ENCODE measurements at regions not wholly inside any gene's neighbourhood (a gene's known extent, or its start where the extent isn't known, plus 50 kb on each side); places are given as distances from the start of the nearest gene placed in this dataset.
"Not testable (repeated sequence)": the region's sequence is repeated elsewhere in the genome, so short reads cannot be mapped to it uniquely, and the experiment has no call there.

DNA sequence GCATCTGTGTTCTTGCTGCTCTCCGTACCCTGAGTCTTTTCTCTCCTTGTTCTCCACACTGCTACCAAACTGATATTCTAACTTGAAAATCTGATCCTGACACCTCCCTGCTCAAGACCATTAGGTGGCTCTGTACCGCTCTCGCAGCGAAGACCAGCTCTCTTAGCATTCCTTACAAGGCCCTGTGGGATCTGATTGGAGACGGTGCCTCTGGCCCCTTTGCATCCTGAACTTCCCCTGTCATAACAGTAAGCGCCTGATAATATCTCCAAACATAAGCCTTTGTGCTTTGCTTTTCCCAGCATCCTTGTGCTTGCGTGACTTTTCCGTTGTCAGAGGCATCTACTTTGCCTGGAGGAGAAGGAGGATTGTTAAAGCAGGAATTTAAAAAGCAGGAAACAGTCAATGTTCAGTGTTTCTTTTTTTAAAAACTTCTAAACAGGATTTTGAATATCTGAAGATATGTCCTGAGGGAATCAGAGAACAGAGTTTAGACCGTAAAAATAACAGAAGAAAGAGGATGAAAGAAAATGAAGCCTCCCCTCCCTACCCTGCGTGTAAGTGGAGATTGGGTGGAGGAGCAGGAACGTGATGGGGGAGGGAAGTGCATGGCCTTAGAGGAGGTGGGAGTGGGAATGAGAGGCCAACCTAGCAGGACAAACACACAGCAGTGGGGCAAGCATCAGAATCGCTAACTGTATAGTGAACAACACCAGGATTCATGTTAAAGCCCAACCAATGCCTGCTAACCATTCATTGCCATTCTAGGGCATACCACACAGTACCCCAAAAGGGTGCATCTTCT is 89.2 kb upstream of the STMND1 start:
- peak; percentile 12 for FAIRE-seq

DNA sequence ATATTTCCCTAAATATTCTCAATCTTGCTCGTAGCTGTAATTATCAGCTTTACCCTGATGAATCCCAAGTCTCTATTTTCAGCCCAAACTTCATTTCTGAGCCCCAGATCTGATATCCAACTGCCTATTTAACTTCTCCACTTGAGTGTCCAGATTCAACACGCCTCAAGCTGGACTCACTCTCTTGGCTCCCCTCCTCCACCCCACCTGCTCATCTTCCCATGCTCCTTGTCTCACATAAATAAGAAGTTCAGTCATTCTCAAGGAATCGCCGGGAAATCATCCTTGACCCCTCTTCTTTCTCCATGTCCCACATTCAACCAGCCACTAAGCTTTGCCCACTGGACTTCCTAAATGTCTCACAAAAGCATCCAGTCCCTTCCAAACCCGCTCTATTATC is 89.9 kb upstream of the STMND1 start:
- no peak for FAIRE-seq

DNA sequence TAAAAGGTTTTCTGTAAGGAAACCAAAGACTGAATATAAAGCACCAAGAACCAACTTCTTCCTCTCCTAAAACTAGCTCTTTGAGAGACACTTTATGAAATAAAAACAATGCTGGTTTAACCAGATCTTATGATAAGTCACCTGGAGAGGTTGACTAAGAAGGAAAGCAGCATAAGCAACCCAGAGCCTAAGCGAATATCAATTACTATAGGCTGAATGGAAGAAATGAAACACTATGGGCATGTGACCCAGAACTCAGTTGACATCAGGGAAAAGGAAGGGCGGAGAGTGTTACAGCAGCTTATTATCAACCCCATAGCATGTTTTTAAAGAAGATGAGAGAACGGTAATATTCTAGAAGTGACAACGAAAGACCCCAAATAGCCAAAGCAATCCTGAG is 94.1 kb upstream of the STMND1 start:
- no peak for FAIRE-seq

DNA sequence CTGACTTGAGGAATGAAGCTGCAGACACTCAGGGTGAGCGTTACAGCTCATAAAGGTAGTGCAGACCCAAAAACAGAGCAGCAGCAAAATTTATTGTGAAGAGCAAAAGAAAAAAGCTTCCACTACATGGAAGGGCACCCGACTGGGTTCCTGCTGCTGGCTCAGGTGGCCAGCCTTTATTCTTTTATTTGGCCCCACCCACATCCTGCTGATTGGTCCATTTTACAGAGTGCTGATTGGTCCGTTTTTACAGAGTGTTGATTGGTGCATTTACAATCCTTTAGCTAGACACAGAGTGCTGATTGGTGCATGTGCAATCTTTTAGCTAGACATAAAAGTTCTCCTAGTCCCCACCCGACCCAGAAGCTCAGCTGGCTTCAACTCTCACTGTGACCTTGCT is 95.3 kb upstream of the STMND1 start:
- no peak for FAIRE-seq

DNA sequence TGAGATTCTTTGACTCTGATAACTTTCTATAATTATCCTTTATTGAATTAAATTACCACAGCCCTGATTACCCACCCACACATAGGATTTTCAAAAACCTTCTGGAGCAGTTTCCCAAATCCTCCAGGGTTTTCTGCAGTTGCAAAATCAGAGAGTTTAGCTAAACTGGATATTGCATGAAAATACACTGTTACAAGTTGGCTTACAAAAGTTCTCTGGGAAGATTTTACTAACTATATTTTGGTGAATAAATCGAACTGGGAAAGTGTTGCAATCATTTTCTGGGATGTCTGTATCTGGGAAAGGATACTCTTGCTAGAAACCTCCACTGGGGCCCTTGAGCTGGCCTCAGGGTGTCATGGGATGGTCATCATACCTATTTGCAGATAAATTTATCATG is 97.6 kb upstream of the STMND1 start:
- FAIRE-seq: no peak

DNA sequence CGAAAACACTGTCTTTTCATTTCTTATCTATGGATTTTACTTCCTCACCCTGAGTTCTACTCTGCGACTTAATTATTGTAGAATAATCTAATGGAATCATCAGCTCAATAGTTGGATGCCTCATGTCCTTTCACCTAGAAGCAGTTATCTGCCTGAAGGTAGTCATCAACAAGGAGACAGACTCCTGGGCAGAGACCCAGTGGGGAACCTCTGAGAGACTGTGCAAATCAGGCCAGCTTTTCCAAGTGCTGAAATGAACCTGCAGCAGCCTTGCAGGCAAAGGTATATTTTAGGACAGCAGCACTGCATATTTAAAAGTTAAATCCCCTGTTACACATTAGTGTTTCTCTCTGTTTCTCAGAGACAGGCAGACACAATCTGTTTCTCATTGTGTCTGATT is 99.7 kb upstream of the STMND1 start:
- FAIRE-seq: no peak

DNA sequence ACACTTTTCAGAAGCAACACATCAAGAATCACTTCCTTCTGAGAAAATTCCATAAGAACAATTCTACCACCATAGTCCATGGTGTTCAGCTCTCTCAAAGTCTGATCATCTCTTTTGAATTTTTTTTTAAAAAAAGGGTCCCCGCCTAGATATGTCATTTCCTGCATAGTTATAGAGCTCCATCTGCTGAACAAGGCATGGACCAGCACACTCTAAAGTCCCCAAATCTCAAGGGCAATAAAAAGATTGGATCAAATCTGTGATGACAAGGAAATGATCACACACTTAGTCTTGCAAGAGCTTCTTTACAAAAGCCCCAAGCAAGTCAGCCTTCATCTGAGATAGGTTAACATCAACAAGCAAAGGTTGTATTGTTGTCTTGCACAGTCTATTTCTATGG is 100.7 kb upstream of the STMND1 start:
- no peak for FAIRE-seq

DNA sequence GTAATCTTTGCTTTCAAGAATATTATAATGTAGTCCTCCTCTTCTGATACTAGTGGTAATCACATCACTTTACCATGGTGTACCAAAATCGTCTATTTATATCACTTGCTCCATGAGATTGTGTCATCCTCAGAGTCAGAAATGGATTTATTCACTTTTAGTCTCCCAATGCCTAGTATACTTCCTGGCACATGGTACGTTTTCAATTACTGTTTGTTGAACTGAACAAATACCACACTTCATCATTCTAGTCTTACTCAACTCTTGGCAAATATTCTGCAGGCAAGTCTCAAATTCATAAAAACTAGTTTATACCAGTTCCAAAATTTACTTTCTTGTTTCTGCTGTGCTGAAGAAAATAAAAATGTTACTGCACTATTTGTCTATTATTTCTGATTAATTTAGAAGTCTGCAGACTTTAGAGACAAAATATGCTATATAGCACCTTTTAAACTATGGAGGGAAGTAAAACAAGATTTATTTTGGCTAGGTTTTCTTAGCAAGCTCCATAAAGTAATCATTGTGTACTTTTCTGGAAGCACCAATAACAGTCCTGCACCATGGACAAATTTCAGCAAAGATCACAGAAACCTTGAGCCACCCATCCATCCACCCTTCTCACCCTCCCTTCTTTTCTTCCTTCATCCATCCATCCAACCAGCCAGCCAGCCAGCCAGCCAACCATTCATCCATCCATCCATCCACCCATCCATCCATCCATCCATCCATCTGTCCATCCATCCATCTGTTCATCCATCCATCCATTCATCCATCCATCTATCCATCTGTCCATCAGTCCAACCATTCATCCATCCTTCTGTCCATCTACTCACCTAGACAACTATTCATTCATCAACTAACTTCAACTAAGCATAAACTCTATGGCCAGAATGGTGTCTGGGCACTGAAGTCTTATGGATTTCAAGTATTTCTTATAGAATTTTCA is 102.1 kb upstream of the STMND1 start:
- FAIRE-seq: no peak

DNA sequence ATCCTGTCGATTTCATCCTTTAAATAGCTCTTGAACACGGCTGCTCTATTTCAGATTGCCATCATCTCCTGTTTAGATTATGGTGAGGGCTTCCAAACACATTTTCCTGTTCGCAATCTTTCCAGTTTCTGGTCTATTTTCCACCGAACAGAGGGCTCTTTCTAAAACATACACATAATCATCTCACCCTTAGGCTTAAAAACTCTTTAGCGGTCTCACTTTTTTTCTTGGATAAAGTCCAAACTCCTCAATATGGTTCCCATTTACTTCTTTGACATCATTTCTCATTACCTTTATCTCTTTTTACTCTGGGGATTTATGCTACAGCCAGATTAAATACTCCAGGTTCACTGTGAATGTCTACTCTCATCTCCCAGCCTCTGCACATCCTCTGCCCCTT is 103.4 kb upstream of the STMND1 start:
- no peak for FAIRE-seq

DNA sequence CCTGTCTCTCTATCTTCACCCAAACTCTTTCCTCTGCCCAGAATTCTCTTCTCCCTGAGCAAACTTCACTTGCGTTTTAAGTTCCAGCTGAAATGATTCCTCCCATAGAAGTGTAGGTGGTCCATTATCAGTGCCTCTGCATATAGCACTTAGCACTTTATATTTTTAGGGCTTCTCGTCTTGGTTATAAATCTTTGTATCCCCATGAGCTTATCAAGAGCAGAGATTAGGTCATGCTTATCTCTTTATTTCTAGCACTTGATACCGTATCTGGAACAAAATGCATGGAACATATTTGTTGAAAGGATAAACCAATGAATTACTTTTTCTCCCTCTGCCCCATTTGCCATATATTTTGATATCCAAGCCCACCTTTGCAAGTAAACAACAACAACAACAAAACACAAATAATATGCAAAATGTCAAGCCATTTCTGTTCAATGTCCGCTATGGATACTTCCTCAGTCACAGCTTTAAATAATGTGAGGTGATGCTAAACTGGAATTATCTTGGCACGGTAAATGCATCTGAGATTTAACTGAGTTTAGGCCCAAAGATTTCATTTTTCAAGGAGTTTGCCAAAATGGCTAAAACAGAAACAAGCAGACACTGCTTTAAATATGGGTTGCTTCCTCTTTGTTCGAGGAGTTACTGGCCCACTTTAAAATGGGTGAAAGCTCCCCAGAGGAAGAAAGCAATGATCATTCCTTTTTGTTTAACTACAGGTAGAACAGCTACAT is 106.2 kb upstream of the STMND1 start:
- FAIRE-seq: no peak

DNA sequence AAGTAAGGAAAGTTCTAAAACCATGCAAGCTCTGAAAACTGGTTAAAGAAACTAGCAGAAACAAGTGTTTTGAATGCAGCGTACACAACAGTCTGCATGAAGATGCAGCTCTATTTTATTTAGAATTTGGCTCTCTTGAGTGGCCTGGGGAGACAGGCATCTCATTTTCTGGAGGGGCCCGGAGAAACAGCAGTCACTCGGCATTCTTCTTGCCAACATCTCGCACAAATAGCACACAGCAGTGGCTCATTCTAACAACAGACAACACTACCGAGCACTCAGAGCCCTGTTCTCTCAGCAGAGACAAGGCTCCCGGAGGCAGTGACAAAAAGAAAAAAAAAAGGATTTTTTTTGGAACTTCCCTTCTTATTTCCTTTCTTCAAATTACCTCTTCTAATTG is 108.5 kb upstream of the STMND1 start:
- FAIRE-seq: no peak

DNA sequence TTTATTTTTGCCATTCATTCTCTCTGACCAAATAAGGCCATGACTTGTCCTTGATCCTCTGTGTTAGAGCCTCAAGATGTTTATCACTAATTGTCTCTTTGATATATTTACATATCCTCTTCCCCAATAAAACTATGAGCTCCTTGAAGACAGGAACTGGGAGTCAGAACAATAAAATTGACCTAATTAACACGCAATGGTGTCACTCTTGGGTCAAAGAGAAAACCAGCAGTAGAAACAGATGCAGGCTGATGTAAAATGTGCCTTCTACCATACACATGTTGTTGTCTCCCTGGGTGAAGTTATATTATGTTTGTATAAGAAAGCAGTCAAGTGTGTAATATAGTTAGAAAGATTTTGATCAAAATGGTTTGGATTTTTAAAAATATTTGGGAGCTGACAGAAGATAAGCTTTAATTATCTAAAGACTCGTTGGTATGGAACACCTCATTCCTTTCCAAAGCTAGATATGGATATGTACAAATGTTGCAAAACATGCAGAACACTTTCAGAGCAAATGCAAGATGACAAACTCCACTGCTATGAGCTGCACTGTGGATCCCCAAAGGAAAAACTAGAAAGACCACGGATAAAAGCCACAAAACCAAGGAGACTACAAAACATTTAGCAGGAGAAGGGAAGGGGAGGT is 109.7 kb upstream of the STMND1 start:
- peak; percentile 41 for FAIRE-seq

DNA sequence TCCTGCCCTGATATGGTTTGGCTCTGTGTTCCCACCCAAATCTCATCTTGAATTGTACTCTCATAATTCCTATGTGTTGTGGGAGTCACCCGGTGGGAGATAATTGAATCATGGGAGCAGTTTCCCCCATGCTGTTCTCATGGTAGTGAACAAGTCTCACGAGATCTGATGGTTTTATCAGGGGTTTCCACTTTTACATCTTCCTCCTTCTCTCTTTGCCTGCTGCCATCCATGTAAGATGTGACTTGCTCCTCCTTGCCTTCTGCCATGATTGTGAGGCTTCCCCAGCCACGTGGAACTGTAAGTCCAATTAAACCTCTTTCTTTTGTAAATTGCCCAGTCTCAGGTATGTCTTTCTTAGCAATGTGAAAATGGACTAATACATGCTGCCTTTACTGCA is 111.9 kb upstream of the STMND1 start:
- FAIRE-seq: not testable (repeated sequence)

DNA sequence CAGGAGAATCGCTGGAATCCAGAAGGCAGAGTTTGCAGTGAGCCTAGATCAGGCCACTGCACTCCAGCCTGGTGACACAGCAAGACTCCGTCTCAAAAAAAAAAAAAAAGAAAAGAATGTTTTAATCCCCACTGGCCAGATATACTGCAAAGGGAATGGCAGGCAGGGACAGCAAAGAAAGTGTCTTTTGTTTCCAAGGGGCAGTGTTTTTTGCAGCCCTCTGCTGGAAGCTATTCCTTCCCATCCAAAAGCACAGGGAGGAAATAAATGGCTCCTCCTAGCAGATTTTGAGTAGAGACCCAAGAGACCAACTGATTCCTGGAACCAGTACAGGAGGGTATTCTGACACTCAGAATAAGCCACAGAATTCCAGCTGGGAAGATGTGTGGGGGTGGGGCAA is 112.5 kb upstream of the STMND1 start:
- no peak for FAIRE-seq

DNA sequence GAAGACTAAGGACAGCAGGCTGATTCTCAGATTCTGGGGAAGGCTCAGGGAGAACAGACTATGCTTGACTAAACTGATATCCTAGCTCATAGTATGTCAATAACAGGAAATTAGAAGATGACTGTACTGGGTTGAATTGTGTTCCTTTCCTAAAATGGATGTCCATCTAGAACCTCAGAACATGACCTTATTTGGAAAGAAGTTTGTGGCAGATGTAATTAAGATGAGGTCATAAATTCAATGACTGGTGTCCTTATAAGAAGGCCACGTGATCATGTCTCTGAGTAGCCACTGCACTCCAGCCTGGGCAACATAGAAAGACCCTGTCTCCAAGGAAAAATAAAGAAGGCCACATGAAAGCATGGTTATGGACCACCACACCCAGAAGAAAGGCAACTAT is 113.9 kb upstream of the STMND1 start:
- no peak for FAIRE-seq

DNA sequence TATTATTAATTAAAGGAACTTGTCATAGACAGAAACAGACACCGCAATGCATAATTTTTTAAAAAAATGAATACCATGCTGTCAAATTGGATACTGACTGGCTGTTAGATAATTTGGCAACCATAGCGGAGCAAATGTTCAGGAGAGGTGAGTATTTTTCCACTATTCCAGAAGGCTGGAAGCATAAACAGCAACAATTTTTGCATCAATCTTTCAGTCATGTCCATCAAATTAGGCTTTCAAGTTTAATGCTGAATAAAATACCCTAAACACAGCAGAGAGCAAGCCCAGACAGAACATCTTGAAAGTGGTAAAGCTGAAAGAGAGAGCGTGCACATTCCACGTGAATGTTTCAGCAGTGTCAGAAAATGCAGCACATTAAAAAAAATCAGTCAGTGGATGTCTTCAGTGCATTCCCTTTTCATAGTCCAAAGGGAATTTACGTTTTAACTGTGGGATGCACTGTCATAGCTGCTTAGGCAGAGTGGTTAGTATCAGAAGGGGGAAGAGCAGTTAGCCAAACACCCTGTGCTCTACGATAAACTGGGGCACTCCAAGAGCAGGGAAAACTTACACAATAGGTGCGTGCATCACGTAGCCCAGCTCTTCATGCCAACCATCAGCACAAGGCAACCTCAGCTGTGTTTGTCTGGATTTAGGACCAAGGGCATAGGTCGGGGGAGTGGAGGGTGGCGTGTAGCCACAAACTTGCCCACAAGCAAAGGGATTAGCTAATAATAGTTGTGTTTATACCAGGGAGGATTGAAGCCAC is 116.2 kb upstream of the STMND1 start:
- FAIRE-seq: no peak

DNA sequence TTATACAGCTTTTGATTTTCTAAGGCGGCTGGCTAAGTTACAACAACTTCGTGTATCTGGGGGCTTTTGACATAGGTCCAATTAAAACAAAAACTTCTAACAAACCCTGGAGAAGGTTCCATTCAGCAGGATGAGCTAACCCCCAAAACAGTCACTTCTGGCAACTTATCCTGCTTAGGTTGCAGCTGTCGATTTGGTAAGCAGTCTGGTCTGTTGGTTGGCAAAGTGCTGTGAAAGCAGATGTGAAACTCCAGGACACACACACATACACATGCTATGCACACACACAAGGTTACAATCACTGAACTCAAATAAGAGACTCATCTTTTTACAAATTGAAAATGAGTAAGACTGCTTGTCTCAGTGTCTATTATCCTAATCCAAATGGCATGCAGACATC is 119.0 kb upstream of the STMND1 start:
- no peak for FAIRE-seq

DNA sequence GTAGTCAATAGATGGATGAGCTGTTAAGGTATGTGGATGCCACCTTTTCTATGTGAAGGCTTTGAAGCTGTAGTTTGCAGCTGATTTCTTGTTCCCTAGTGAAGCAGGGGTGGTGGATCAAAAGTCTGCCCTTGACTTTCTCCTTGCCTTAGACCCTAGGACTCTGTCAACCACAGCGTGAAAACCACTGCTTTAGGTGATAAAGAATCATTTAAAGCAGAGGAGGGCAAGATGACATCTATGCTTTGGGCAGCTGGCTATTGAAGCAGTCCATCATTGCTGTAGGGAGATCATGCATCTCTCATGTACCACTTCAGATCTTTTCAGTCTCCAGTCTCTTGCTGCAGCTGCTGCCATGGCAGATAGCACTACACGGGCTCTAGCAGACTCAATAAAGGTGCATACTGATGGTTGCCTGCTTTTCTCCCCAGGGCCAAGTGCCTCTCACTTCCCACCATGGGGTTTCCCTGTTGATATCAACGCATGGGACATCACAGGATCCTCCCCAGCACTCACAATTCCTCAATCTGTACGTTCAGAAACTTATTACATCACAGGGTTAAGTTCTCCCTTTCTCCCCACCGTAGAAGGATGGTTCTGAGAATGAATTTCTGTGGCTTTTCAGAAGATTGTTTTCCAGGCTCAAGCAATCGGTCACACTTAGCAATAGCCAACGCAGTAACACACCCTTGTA is 122.0 kb upstream of the STMND1 start:
- no peak for FAIRE-seq

DNA sequence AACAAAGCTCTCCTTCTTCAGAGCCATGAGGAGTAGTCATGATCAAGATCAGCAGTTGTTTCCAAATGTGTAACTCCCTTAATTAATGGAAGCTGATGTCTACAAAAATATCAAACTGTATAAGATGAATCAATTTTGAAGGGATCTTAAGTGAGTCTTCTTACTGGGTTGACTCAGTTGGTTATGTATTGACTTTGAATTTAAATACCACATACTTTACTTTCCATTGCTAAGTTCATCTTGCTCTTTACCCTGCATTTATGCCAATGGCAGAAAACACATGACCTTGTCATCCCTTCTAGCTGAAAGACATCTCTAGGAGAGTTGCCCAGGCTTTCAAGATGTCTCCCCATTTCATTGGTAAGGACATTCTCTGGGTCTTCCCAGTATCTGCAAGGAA is 123.2 kb upstream of the STMND1 start:
- FAIRE-seq: no peak

DNA sequence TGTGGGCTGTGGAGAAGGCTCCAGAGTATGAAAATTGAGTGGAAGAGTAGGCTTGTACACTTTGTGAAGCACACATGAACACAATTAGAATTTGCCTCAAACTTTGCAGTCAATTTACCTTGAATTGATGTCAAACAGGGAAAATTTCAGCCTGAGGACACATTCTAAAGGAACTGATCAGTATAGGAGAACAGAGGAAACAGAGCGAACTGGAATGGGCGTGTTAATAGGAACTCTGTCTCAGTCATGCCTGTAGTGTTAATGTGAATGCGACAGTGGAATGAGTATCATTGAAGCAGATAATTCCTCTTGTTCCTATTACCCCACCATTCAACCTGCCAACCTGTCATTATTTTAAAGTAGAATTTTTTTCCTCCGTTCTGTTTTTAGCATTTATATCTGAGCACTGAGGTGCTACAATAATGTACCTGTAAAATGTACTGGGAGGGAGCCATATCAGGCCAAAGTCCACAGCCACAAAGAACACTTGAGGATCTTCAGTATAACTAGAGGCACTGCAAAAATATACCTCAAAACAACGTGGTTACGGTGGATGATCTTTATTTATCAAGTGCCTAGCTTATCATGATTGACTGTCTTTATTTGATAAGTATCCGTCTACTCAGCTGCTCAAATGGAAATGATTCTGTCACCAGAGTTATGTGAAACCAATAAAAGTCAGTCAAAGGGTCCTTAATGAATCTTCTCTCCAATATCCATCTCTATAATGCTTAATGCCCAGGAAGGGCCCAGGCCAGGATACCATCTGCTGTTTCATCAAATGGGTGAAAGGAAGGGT is 125.3 kb upstream of the STMND1 start:
- no peak for FAIRE-seq
